HEK293T (cell line): ENCODE measurements at regions not wholly inside any gene's neighbourhood (a gene's known extent, or its start where the extent isn't known, plus 50 kb on each side); places are given as distances from the start of the nearest gene placed in this dataset.

Experiments used
- ARNT ChIP-seq: fragments of 450-650 bp; IDR thresholded peaks from 2 replicates; pipeline ENCODE4 v1.6.1; 2017; ENCODE audit warnings: mild to moderate bottlenecking
- BHLHE40 ChIP-seq: fragments of 450-650 bp; IDR thresholded peaks from 2 replicates; pipeline ENCODE4 v1.6.1; 2016; ENCODE audit warnings: mild to moderate bottlenecking, moderate library complexity, borderline replicate concordance
- ELF4 ChIP-seq: fragments of 450-650 bp; IDR thresholded peaks from 2 replicates; pipeline ENCODE4 v1.6.1; 2017; ENCODE audit warnings: antibody characterized with exemption
- FOXK2 ChIP-seq: fragments of 450-650 bp; IDR thresholded peaks from 2 replicates; pipeline ENCODE4 v1.6.1; 2016; ENCODE audit warnings: mild to moderate bottlenecking
- FOXM1 ChIP-seq: fragments of 450-650 bp; IDR thresholded peaks from 2 replicates; pipeline ENCODE4 v1.6.1; 2017; ENCODE audit warnings: mild to moderate bottlenecking, borderline replicate concordance
- L3MBTL2 ChIP-seq: fragments of 450-650 bp; conservative IDR thresholded peaks from 2 replicates; pipeline ENCODE4 v1.6.1; 2016; ENCODE audit warnings: mild to moderate bottlenecking
- LEF1 ChIP-seq: fragments of 450-650 bp; IDR thresholded peaks from 2 replicates; pipeline ENCODE4 v1.6.1; 2017; ENCODE audit warnings: mild to moderate bottlenecking, borderline replicate concordance
- NFRKB ChIP-seq: fragments of 450-650 bp; IDR thresholded peaks from 2 replicates; pipeline ENCODE4 v1.6.1; 2016; ENCODE audit warnings: mild to moderate bottlenecking, moderate library complexity
- SP1 ChIP-seq: fragments of 450-650 bp; IDR thresholded peaks from 2 replicates; pipeline ENCODE4 v1.6.1; 2017
- SUZ12 ChIP-seq: fragments of 450-650 bp; IDR thresholded peaks from 2 replicates; pipeline ENCODE4 v1.6.1; 2016; ENCODE audit warnings: mild to moderate bottlenecking
- TARDBP ChIP-seq: fragments of 450-650 bp; IDR thresholded peaks from 2 replicates; pipeline ENCODE4 v1.6.1; 2016
- TF ChIP-seq, protein P1 (sequence below): fragments of 450-650 bp; IDR thresholded peaks from 2 replicates; pipeline ENCODE4 v1.6.1; 2016

- TF ChIP-seq SP1 (no peak), FOXM1 (no peak), BHLHE40 (no peak), TARDBP (no peak), LEF1 (no peak), FOXK2 (no peak), NFRKB (no peak), SUZ12 (no peak), L3MBTL2 (no peak), ARNT (no peak), ELF4 (no peak)
- TF ChIP-seq, protein P1, sequence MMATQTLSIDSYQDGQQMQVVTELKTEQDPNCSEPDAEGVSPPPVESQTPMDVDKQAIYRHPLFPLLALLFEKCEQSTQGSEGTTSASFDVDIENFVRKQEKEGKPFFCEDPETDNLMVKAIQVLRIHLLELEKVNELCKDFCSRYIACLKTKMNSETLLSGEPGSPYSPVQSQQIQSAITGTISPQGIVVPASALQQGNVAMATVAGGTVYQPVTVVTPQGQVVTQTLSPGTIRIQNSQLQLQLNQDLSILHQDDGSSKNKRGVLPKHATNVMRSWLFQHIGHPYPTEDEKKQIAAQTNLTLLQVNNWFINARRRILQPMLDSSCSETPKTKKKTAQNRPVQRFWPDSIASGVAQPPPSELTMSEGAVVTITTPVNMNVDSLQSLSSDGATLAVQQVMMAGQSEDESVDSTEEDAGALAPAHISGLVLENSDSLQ, result no peak
Observed at GRCh38 chr6:23503173-23503572, 622.8 kb upstream of the NRSN1 start.
